GM06990 (cell line): ENCODE measurements at regions not wholly inside any gene's neighbourhood (a gene's known extent, or its start where the extent isn't known, plus 50 kb on each side); places are given as distances from the start of the nearest gene placed in this dataset.
"Not testable (repeated sequence)": the region's sequence is repeated elsewhere in the genome, so short reads cannot be mapped to it uniquely, and the experiment has no call there.

ENCODE experiments used
- DNase-seq: peaks from one replicate; pipeline ENCODE4 v3.0.0-alpha.2; 2011; ENCODE audit not compliant: insufficient read length; ENCODE audit errors: extremely low read depth
- H3K27me3 ChIP-seq: replicated peaks from 2 replicates; pipeline ENCODE4 v1.6.0; 2011; ENCODE audit warnings: low read length; ENCODE audit not compliant: control insufficient read depth, insufficient read depth
- H3K36me3 ChIP-seq: 2 replicates; pipeline ENCODE4 v1.5.1; 2011; ENCODE audit warnings: low read length; ENCODE audit not compliant: control insufficient read depth, insufficient read depth
- H3K4me3 ChIP-seq: replicated peaks from 2 replicates; pipeline ENCODE4 v1.5.1; 2011; ENCODE audit warnings: low read depth, mild to moderate bottlenecking, control low read depth, low read length

GRCh38 chr3:195966563-195967386, 58.4 kb upstream of the TNK2 start:
- not testable (repeated sequence) for H3K27me3 ChIP-seq, H3K4me3 ChIP-seq, DNase-seq
- peaks cover 10% of the 10 kb centered on the region for H3K36me3 ChIP-seq

- not testable (repeated sequence) for H3K4me3 ChIP-seq, H3K36me3 ChIP-seq, H3K27me3 ChIP-seq, DNase-seq
Observed at GRCh38 chr3:195965217-195965616, 56.9 kb upstream of the TNK2 start.

GRCh38 chr3:195964318-195965107, 56.2 kb upstream of the TNK2 start:
- H3K27me3 ChIP-seq, DNase-seq, H3K36me3 ChIP-seq, H3K4me3 ChIP-seq: not testable (repeated sequence)

- H3K4me3 ChIP-seq, H3K27me3 ChIP-seq, H3K36me3 ChIP-seq, DNase-seq: not testable (repeated sequence)
Observed at GRCh38 chr3:195962222-195962621, 53.9 kb upstream of the TNK2 start.

- H3K27me3 ChIP-seq, H3K36me3 ChIP-seq, H3K4me3 ChIP-seq: not testable (repeated sequence)
- peak; percentile 30 for DNase-seq
Observed at GRCh38 chr3:195960971-195961775, 52.8 kb upstream of the TNK2 start.

- H3K36me3 ChIP-seq, H3K27me3 ChIP-seq, DNase-seq, H3K4me3 ChIP-seq: not testable (repeated sequence)
Observed at GRCh38 chr3:195960164-195960563, 51.8 kb upstream of the TNK2 start.

- not testable (repeated sequence) for DNase-seq
Observed at GRCh38 chr3:195959367-195960157, 51.2 kb upstream of the TNK2 start.

GRCh38 chr3:195958736-195959135, 50.4 kb upstream of the TNK2 start:
- H3K27me3 ChIP-seq, DNase-seq, H3K36me3 ChIP-seq, H3K4me3 ChIP-seq: not testable (repeated sequence)

More at GRCh38 chr3:195959367-195960157, 51.2 kb upstream of the TNK2 start:
- not testable (repeated sequence) for H3K27me3 ChIP-seq, H3K36me3 ChIP-seq, H3K4me3 ChIP-seq
